SH-SY5Y (cell line): ENCODE measurements at regions not wholly inside any gene's neighbourhood (a gene's known extent, or its start where the extent isn't known, plus 50 kb on each side); places are given as distances from the start of the nearest gene placed in this dataset.

Experiments
- GATA2 ChIP-seq: IDR thresholded peaks from 2 replicates; pipeline ENCODE4 v1.6.1; 2011; ENCODE audit warnings: mild to moderate bottlenecking, low read depth, low read length
- GATA3 ChIP-seq: IDR thresholded peaks from 2 replicates; pipeline ENCODE4 v1.6.1; 2011; ENCODE audit warnings: low read depth, mild to moderate bottlenecking, low read length, moderate library complexity

- TF ChIP-seq GATA3 (no peak), GATA2 (no peak)
These were observed 240.8 kb upstream of the PWP1 start for GRCh38 chr12:107444771-107445170.

GRCh38 chr12:107446476-107446875 lies 239.1 kb upstream of the PWP1 start:
- TF ChIP-seq GATA2 (no peak), GATA3 (no peak)

GRCh38 chr12:107447336-107447735 lies 238.3 kb upstream of the PWP1 start:
- TF ChIP-seq GATA3 (no peak), GATA2 (no peak)

GRCh38 chr12:107448198-107448597 lies 237.4 kb upstream of the PWP1 start:
- no peak for TF ChIP-seq GATA3
- no peak for TF ChIP-seq GATA2

- TF ChIP-seq GATA2 (no peak), GATA3 (no peak)
These were observed 235.7 kb upstream of the PWP1 start for GRCh38 chr12:107449891-107450290.

- no peak for TF ChIP-seq GATA2
- TF ChIP-seq GATA3 = no peak
These were observed 235.1 kb upstream of the PWP1 start for GRCh38 chr12:107450541-107450940.

- no peak for TF ChIP-seq GATA3
- no peak for TF ChIP-seq GATA2
These were observed 234.4 kb upstream of the PWP1 start for GRCh38 chr12:107451246-107451645.

GRCh38 chr12:107454109-107454830 lies 231.3 kb upstream of the PWP1 start:
- TF ChIP-seq GATA3 (no peak), GATA2 (peak; percentile 31; the same call in 1 of the 2 replicates)

GRCh38 chr12:107457362-107457935 lies 228.2 kb upstream of the PWP1 start:
- no peak for TF ChIP-seq GATA3
- no peak for TF ChIP-seq GATA2

- TF ChIP-seq GATA2 (no peak), GATA3 (no peak)
These were observed 227.4 kb upstream of the PWP1 start for GRCh38 chr12:107458163-107458562.

- no peak for TF ChIP-seq GATA3
- no peak for TF ChIP-seq GATA2
These were observed 226.6 kb upstream of the PWP1 start for GRCh38 chr12:107458990-107459389.

GRCh38 chr12:107459641-107460040 lies 226.0 kb upstream of the PWP1 start:
- TF ChIP-seq GATA3 (no peak), GATA2 (no peak)

- no peak for TF ChIP-seq GATA3
- no peak for TF ChIP-seq GATA2
These were observed 224.2 kb upstream of the PWP1 start for GRCh38 chr12:107461222-107461975.

- TF ChIP-seq GATA2 (no peak), GATA3 (no peak)
These were observed 222.9 kb upstream of the PWP1 start for GRCh38 chr12:107462428-107463332.
